Liver (tissue), 3 donors: ENCODE measurements at regions not wholly inside any gene's neighbourhood (a gene's known extent, or its start where the extent isn't known, plus 50 kb on each side); places are given as distances from the start of the nearest gene placed in this dataset.

ENCODE experiments used
- FOXA1 ChIP-seq: IDR thresholded peaks from 2 replicates; pipeline ENCODE4 v1.6.1; 2016; ENCODE audit warnings: antibody characterized with exemption
- JUND ChIP-seq, 2 donors: IDR thresholded peaks; 2 replicates each; pipeline ENCODE4 v1.6.1; 2016; ENCODE audit warnings: antibody characterized with exemption in 2 of 2
- RAD21 ChIP-seq, 2 donors: IDR thresholded peaks; 2 replicates each; pipeline ENCODE4 v1.6.1; 2016; ENCODE audit warnings: antibody characterized with exemption in 2 of 2, mild to moderate bottlenecking in 2 of 2
- SP1 ChIP-seq: IDR thresholded peaks from 2 replicates; pipeline ENCODE4 v1.6.1; 2018; ENCODE audit warnings: antibody characterized with exemption, mild to moderate bottlenecking
- YY1 ChIP-seq: IDR thresholded peaks from 2 replicates; pipeline ENCODE4 v1.6.1; 2016; ENCODE audit warnings: antibody characterized with exemption, mild to moderate bottlenecking
- TF ChIP-seq, protein P1 (sequence below): IDR thresholded peaks from 2 replicates; pipeline ENCODE4 v1.6.1; 2016; ENCODE audit warnings: antibody characterized with exemption, mild to moderate bottlenecking
- TF ChIP-seq, protein P2 (sequence below): IDR thresholded peaks from 2 replicates; pipeline ENCODE4 v1.6.1; 2016; ENCODE audit warnings: antibody characterized with exemption
- TF ChIP-seq, protein P3 (sequence below): fragments of 150-350 bp; IDR thresholded peaks from 2 replicates; pipeline ENCODE4 v1.5.1; 2017; ENCODE audit warnings: improper control_type of control experiment, low read depth, low read length; ENCODE audit not compliant: missing input control
- donor health status: healthy.
- donor health status: healthy.

DNA sequence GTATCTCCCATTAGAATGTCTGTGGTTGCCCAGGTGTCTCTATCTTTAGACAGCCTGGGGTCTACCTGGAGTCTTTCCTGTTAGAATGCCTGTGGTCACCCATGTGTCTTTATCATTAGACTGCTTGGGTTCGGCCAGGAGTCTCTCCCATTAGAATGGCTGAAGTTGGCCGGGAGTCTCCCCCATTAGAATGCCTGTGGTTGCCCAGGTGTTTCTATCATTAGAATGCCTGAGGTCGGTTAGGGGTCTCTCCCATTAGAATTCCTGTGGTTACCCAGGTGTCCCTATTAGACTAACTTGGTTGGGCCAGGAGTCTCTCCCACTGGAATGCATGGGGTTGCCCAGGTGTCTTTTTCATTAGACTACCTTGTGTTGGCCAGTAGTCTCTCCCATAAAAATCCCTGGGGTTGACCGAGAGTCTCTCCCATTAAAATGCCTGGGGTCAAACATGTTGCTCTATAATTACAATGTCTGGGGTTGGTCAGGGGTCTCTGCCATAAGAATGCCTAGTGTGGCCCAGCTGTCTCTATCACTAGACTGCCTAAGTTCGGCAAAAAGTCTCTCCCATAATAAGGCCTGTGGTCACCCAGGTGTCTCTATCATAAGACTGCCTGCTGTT, 1448.7 kb downstream of the UQCRFS1 start:
- TF ChIP-seq SP1 (no peak), FOXA1 (no peak), JUND (IDR thresholded peaks at IDR 0.05) (no peak), RAD21 (IDR thresholded peaks at IDR 0.05) (no peak), YY1 (no peak)
- TF ChIP-seq, protein P1, sequence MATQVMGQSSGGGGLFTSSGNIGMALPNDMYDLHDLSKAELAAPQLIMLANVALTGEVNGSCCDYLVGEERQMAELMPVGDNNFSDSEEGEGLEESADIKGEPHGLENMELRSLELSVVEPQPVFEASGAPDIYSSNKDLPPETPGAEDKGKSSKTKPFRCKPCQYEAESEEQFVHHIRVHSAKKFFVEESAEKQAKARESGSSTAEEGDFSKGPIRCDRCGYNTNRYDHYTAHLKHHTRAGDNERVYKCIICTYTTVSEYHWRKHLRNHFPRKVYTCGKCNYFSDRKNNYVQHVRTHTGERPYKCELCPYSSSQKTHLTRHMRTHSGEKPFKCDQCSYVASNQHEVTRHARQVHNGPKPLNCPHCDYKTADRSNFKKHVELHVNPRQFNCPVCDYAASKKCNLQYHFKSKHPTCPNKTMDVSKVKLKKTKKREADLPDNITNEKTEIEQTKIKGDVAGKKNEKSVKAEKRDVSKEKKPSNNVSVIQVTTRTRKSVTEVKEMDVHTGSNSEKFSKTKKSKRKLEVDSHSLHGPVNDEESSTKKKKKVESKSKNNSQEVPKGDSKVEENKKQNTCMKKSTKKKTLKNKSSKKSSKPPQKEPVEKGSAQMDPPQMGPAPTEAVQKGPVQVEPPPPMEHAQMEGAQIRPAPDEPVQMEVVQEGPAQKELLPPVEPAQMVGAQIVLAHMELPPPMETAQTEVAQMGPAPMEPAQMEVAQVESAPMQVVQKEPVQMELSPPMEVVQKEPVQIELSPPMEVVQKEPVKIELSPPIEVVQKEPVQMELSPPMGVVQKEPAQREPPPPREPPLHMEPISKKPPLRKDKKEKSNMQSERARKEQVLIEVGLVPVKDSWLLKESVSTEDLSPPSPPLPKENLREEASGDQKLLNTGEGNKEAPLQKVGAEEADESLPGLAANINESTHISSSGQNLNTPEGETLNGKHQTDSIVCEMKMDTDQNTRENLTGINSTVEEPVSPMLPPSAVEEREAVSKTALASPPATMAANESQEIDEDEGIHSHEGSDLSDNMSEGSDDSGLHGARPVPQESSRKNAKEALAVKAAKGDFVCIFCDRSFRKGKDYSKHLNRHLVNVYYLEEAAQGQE = no peak
- TF ChIP-seq, protein P2, sequence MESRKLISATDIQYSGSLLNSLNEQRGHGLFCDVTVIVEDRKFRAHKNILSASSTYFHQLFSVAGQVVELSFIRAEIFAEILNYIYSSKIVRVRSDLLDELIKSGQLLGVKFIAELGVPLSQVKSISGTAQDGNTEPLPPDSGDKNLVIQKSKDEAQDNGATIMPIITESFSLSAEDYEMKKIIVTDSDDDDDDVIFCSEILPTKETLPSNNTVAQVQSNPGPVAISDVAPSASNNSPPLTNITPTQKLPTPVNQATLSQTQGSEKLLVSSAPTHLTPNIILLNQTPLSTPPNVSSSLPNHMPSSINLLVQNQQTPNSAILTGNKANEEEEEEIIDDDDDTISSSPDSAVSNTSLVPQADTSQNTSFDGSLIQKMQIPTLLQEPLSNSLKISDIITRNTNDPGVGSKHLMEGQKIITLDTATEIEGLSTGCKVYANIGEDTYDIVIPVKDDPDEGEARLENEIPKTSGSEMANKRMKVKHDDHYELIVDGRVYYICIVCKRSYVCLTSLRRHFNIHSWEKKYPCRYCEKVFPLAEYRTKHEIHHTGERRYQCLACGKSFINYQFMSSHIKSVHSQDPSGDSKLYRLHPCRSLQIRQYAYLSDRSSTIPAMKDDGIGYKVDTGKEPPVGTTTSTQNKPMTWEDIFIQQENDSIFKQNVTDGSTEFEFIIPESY = no peak
- TF ChIP-seq, protein P3, sequence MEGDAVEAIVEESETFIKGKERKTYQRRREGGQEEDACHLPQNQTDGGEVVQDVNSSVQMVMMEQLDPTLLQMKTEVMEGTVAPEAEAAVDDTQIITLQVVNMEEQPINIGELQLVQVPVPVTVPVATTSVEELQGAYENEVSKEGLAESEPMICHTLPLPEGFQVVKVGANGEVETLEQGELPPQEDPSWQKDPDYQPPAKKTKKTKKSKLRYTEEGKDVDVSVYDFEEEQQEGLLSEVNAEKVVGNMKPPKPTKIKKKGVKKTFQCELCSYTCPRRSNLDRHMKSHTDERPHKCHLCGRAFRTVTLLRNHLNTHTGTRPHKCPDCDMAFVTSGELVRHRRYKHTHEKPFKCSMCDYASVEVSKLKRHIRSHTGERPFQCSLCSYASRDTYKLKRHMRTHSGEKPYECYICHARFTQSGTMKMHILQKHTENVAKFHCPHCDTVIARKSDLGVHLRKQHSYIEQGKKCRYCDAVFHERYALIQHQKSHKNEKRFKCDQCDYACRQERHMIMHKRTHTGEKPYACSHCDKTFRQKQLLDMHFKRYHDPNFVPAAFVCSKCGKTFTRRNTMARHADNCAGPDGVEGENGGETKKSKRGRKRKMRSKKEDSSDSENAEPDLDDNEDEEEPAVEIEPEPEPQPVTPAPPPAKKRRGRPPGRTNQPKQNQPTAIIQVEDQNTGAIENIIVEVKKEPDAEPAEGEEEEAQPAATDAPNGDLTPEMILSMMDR = no peak
